GM12872 (cell line): ENCODE measurements at regions not wholly inside any gene's neighbourhood (a gene's known extent, or its start where the extent isn't known, plus 50 kb on each side); places are given as distances from the start of the nearest gene placed in this dataset.

ENCODE experiments used
- CTCF ChIP-seq: IDR thresholded peaks from 3 replicates; pipeline ENCODE4 v1.5.1; 2011; ENCODE audit warnings: low read depth, mild to moderate bottlenecking, low read length, moderate library complexity; ENCODE audit not compliant: insufficient read depth

- no peak for TF ChIP-seq CTCF
Measured at GRCh38 chr1:82405333-82405732, 604.6 kb downstream of the ADGRL2 start.

- TF ChIP-seq CTCF: no peak
Measured at GRCh38 chr1:82401116-82401515, 600.4 kb downstream of the ADGRL2 start.

- TF ChIP-seq CTCF: no peak
Measured at GRCh38 chr1:82400521-82400920, 599.8 kb downstream of the ADGRL2 start.

GRCh38 chr1:82399093-82399492, 598.4 kb downstream of the ADGRL2 start:
- TF ChIP-seq CTCF: no peak

- TF ChIP-seq CTCF: no peak
Measured at GRCh38 chr1:82398357-82398756, 597.6 kb downstream of the ADGRL2 start.

- no peak for TF ChIP-seq CTCF
Measured at GRCh38 chr1:82395440-82395839, 594.7 kb downstream of the ADGRL2 start.

GRCh38 chr1:82392946-82393345, 592.2 kb downstream of the ADGRL2 start:
- TF ChIP-seq CTCF: no peak

- TF ChIP-seq CTCF: no peak
Measured at GRCh38 chr1:82392513-82392912, 591.8 kb downstream of the ADGRL2 start.
